GM19468 (cell line): ENCODE measurements at regions not wholly inside any gene's neighbourhood (a gene's known extent, or its start where the extent isn't known, plus 50 kb on each side); places are given as distances from the start of the nearest gene placed in this dataset.
"Not testable (repeated sequence)": the region's sequence is repeated elsewhere in the genome, so short reads cannot be mapped to it uniquely, and the experiment has no call there.

ENCODE experiments used
- ATAC-seq: cut with Tn5 transposase; IDR thresholded peaks from one replicate; pipeline ENCODE4 v1.9.1; 2021; ENCODE audit warnings: mild to moderate bottlenecking, moderate library complexity, moderate number of reproducible peaks; ENCODE audit not compliant: unreplicated experiment; ENCODE audit errors: extremely low read depth

- ATAC-seq: no peak
These were observed 109.0 kb downstream of the RIN2 start for GRCh38 chr20:19867074-19867473.

GRCh38 chr20:19867940-19868371 is 109.9 kb downstream of the RIN2 start:
- ATAC-seq: no peak

GRCh38 chr20:19868441-19868840 is 110.4 kb downstream of the RIN2 start:
- no peak for ATAC-seq

GRCh38 chr20:19872001-19872400 is 113.9 kb downstream of the RIN2 start:
- no peak for ATAC-seq

- ATAC-seq: no peak
These were observed 116.1 kb downstream of the RIN2 start for GRCh38 chr20:19874040-19874727.

GRCh38 chr20:19875376-19876221 is 117.5 kb downstream of the RIN2 start:
- ATAC-seq: no peak

GRCh38 chr20:19876828-19877460 is 118.9 kb downstream of the RIN2 start:
- ATAC-seq: no peak

- not testable (repeated sequence) for ATAC-seq
These were observed 121.8 kb downstream of the RIN2 start for GRCh38 chr20:19879874-19880255.

GRCh38 chr20:19880256-19881079 is 122.4 kb downstream of the RIN2 start:
- no peak for ATAC-seq

- ATAC-seq: no peak
These were observed 123.2 kb downstream of the RIN2 start for GRCh38 chr20:19881080-19881840.

- ATAC-seq: no peak
These were observed 123.9 kb downstream of the RIN2 start for GRCh38 chr20:19881990-19882389.

GRCh38 chr20:19882446-19882845 is 124.4 kb downstream of the RIN2 start:
- ATAC-seq: no peak

GRCh38 chr20:19883501-19883900 is 125.4 kb downstream of the RIN2 start:
- no peak for ATAC-seq

- ATAC-seq: no peak
These were observed 127.5 kb downstream of the RIN2 start for GRCh38 chr20:19885594-19885938.

- no peak for ATAC-seq
These were observed 128.0 kb downstream of the RIN2 start for GRCh38 chr20:19885939-19886660.

- ATAC-seq: no peak
These were observed 128.7 kb downstream of the RIN2 start for GRCh38 chr20:19886661-19887288.

GRCh38 chr20:19887556-19888268 is 129.4 kb upstream of the NAA20 start:
- no peak for ATAC-seq

- no peak for ATAC-seq
These were observed 128.9 kb upstream of the NAA20 start for GRCh38 chr20:19888269-19888671.
